ENCODE measurements at regions not wholly inside any gene's neighbourhood (a gene's known extent, or its start where the extent isn't known, plus 50 kb on each side); places are given as distances from the start of the nearest gene placed in this dataset.

DNA sequence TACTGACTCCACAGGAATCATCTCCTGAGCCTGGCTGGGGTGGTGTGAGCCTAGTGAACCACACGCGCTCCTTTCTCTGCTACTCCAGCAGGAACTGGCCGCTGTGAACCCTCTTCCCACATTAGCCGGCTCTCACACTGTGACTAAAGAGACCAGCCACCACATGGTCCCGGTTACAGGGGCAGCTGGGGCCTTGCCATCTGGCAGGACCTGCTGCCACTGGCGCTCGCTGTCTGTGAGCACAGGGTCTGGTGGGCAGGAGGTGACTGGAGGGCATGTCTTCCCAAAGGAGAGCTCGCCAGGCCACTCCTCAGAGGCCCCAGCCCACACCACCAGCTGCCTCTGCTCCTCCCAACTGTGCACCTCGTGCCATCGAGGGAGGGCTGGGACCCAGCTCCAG is 99.3 kb downstream of the SINHCAF start:
- Histone ChIP-seq H3K27me3 (ENCODE audit: control insufficient read depth, insufficient read depth, low read length) (peaks cover 47% of the 10 kb centered on the region), H3K9ac (ENCODE audit: low read depth, low read length) (no peak overlapping the region), H3K4me2 (ENCODE audit: low read length) (no peak overlapping the region), H3K4me3 (ENCODE audit: low read length) (no peak overlapping the region), H3K36me3 (ENCODE audit: insufficient read depth, low read length) (no peaks in the 10 kb centered on the region), H3K4me1 (ENCODE audit: control insufficient read depth, insufficient read depth, low read length) (no peaks in the 10 kb centered on the region), H3K9me3 (replicated peaks; ENCODE audit: low read length) (no peaks in the 10 kb centered on the region)

DNA sequence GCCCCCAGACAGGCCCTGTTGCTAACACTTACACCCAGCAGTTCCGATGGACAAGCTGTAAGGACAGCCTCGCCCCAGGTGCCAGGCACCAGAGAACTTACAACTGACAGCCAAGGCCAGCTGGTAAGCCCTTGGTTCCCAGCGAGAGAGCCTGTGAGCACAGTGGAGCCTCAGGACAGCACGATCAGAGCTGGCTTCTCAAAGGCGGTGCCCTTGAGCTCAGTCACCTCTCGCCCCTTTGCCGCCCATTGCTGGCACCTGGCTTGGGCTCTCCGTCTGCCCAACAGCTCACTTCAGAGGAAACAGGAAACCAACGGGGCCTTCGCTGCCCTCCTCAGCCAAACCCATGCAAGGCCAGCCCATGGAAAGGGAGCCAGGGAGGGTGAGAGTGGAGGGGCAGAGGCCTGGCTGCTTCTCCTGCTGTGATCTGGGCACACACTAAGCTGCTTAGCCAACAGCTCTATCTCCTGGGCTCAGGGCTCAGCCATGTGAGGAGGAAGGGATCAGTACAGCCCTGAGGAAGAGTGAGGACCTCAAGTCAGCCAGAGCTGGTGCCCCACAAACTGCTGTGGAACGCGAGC is 98.5 kb downstream of the SINHCAF start:
- H3K27me3 ChIP-seq (ENCODE audit: control insufficient read depth, insufficient read depth, low read length) = peaks cover 53% of the 10 kb centered on the region
- H3K4me2 ChIP-seq (ENCODE audit: low read length) = no peak overlapping the region
- H3K9me3 ChIP-seq (replicated peaks; ENCODE audit: low read length) = no peaks in the 10 kb centered on the region
- H3K9ac ChIP-seq (ENCODE audit: low read depth, low read length) = no peak overlapping the region
- no peaks in the 10 kb centered on the region for H3K36me3 ChIP-seq (ENCODE audit: insufficient read depth, low read length)
- H3K4me3 ChIP-seq (ENCODE audit: low read length) = no peak overlapping the region
- H3K4me1 ChIP-seq (ENCODE audit: control insufficient read depth, insufficient read depth, low read length) = no peaks in the 10 kb centered on the region

DNA sequence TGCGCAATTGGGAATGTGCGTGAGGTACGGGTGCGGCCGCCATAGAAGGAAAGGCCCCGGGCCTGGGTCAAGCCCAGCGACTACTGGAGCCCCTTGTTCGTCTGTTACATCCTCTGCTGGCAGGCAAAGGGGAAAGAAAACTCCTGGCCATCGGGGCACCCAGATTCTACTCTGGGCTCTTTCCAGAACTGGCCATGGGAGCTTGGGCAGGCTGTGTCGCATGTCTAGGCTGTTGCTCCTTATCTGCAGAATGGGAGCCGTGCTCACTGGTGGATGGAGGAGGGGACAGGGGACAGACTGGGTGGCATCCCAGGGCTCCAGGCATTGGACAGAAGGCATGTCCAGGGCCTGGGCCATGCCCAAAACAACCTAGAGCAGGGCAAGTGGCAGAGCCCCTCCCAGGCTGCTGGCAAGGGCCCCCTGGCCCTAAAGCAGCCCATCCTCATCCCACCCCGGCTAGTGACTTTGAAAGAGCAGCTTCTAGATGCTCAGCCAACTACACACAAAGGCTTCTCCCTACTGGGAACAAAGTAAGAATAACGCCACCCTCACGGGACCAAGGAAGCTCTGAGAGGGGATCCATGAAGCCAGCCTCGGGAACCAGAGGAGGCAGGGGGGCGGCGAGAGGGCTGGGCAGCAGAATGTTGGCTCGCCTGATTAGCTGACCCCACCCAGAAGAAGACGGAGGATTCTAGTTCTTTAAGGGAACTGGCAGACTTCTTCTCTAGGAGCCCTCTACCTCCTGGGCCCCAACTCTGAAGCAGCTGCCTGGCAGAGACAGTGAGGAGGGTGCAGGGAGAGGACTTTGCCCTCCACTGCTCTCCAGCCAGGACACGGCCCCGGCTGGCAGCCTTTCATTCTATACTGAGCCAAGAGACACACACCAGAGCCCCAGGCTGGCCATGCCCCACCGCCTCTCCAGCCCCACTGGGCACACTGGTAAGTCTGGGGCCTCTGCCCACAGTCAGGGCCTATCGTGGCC is 96.8 kb downstream of the SINHCAF start:
- Histone ChIP-seq H3K4me1 (ENCODE audit: control insufficient read depth, insufficient read depth, low read length) (no peaks in the 10 kb centered on the region), H3K27me3 (ENCODE audit: control insufficient read depth, insufficient read depth, low read length) (peaks cover 67% of the 10 kb centered on the region), H3K4me2 (ENCODE audit: low read length) (no peak overlapping the region), H3K9me3 (replicated peaks; ENCODE audit: low read length) (no peaks in the 10 kb centered on the region), H3K9ac (ENCODE audit: low read depth, low read length) (no peak overlapping the region), H3K4me3 (ENCODE audit: low read length) (no peak overlapping the region), H3K36me3 (ENCODE audit: insufficient read depth, low read length) (no peaks in the 10 kb centered on the region)

DNA sequence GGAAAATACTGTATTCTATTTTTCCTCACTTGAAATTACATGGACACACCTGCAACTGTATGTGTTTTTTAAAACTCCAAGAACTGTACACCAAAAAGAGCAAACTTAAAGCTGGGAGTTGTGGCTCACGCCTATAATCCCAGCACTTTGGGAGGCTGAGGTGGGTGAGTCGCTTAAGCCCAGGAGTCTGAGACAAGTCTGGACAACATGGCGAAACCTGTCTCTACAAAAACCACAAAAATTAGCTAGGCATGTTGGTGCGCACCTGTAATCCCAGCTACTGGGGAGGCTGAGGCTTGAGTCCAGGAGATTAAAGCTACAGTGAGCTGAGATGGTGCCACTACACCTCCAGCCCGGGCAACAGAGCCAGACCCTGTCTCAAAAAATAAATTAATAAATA is 95.9 kb downstream of the SINHCAF start:
- H3K4me1 ChIP-seq (ENCODE audit: control insufficient read depth, insufficient read depth, low read length) = no peaks in the 10 kb centered on the region
- no peak overlapping the region for H3K4me3 ChIP-seq (ENCODE audit: low read length)
- H3K9ac ChIP-seq (ENCODE audit: low read depth, low read length) = no peak overlapping the region
- H3K9me3 ChIP-seq (replicated peaks; ENCODE audit: low read length) = no peaks in the 10 kb centered on the region
- no peak overlapping the region for H3K4me2 ChIP-seq (ENCODE audit: low read length)
- H3K27me3 ChIP-seq (ENCODE audit: control insufficient read depth, insufficient read depth, low read length) = peaks cover 73% of the 10 kb centered on the region
- H3K36me3 ChIP-seq (ENCODE audit: insufficient read depth, low read length) = no peaks in the 10 kb centered on the region

Measured in skeletal muscle satellite cell (primary cell).